GM12875 (cell line): ENCODE measurements at regions not wholly inside any gene's neighbourhood (a gene's known extent, or its start where the extent isn't known, plus 50 kb on each side); places are given as distances from the start of the nearest gene placed in this dataset.

ENCODE experiments used
- H3K4me3 ChIP-seq: one replicate; pipeline ENCODE4 v1.5.1; 2011; ENCODE audit warnings: low read depth, low read length, control low read depth
- TF ChIP-seq, protein P1 (sequence below): IDR thresholded peaks from 2 replicates; pipeline ENCODE4 v1.5.1; 2011; ENCODE audit warnings: low read depth, mild to moderate bottlenecking, control low read depth, inconsistent platforms, low read length, moderate library complexity, borderline replicate concordance; ENCODE audit not compliant: insufficient read depth

- H3K4me3 ChIP-seq, result no peak overlapping the region
- TF ChIP-seq, protein P1, sequence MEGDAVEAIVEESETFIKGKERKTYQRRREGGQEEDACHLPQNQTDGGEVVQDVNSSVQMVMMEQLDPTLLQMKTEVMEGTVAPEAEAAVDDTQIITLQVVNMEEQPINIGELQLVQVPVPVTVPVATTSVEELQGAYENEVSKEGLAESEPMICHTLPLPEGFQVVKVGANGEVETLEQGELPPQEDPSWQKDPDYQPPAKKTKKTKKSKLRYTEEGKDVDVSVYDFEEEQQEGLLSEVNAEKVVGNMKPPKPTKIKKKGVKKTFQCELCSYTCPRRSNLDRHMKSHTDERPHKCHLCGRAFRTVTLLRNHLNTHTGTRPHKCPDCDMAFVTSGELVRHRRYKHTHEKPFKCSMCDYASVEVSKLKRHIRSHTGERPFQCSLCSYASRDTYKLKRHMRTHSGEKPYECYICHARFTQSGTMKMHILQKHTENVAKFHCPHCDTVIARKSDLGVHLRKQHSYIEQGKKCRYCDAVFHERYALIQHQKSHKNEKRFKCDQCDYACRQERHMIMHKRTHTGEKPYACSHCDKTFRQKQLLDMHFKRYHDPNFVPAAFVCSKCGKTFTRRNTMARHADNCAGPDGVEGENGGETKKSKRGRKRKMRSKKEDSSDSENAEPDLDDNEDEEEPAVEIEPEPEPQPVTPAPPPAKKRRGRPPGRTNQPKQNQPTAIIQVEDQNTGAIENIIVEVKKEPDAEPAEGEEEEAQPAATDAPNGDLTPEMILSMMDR, result no peak
These were observed 193.9 kb upstream of the TPM1 start for GRCh38 chr15:62848632-62849050.

GRCh38 chr15:62849316-62850106 is 193.0 kb upstream of the TPM1 start:
- TF ChIP-seq, protein P1, result no peak
- no peak overlapping the region for H3K4me3 ChIP-seq

GRCh38 chr15:62850318-62850717 is 192.2 kb upstream of the TPM1 start:
- H3K4me3 ChIP-seq, result no peak overlapping the region
- TF ChIP-seq, protein P1, result no peak

DNA sequence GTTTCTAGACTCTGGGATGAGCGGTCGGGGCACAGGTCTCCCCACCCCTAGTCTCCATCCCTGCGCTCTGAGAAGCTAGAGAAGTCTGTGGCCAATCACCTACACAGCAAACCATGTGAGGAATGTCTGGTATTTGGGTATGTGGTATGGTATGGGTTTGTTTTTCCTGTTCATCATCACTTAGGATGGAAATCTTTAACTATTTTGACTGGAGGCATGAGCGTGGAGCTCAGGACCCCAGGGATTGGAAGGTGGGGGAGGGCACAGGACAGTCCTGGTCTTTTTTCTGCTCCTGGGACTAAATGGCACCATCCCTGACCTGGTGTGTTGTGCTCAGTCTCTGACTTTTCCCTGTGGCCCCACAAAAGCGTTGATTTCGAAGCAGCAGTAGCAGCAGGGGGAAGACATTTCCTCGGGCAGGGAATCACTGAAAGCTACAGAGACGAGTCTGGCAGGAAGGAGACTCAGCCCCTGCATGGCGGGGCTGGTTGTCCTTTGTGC is 191.7 kb upstream of the TPM1 start:
- H3K4me3 ChIP-seq, result no peak overlapping the region
- TF ChIP-seq, protein P1, result no peak

GRCh38 chr15:62853114-62853840 is 189.3 kb upstream of the TPM1 start:
- TF ChIP-seq, protein P1, result no peak
- no peak overlapping the region for H3K4me3 ChIP-seq

DNA sequence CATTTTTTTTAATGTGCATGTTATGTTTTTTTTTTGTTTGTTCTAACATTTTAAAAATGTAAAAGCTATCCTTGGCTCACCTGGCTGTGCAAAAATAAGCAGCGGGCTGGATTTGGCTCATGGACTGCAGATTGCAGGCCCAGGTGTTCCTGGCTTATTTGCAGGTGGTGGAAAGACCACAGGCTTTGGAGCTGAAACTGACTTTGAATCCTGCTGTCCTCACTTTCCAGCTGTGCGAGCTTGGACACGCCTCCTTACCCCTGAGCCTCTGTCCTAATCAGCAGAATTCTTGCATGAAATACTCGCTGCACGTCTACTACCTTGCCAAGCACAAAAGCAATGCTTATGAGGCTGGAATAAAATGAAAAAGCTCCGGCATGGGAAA is 188.7 kb upstream of the TPM1 start:
- H3K4me3 ChIP-seq, result no peak overlapping the region
- TF ChIP-seq, protein P1, result no peak
